ENCODE measurements at regions not wholly inside any gene's neighbourhood (a gene's known extent, or its start where the extent isn't known, plus 50 kb on each side); places are given as distances from the start of the nearest gene placed in this dataset.

GRCh38 chr11:28480406-28480805 lies 372.2 kb downstream of the METTL15 start:
- H3K4me3 ChIP-seq: no peak overlapping the region

GRCh38 chr11:28476864-28477263 lies 368.7 kb downstream of the METTL15 start:
- Histone ChIP-seq H3K4me3 (no peak overlapping the region), H3K4me1 (no peaks in the 10 kb centered on the region), H3K27me3 (no peaks in the 10 kb centered on the region), H3K9me3 (no peaks in the 10 kb centered on the region), H3K27ac (no peak overlapping the region), H3K36me3 (ENCODE audit: low read depth, missing control alignments) (no peaks in the 10 kb centered on the region)
- TF ChIP-seq POLR2A (IDR thresholded peaks at IDR 0.05): no peak
- TF ChIP-seq, protein P1, sequence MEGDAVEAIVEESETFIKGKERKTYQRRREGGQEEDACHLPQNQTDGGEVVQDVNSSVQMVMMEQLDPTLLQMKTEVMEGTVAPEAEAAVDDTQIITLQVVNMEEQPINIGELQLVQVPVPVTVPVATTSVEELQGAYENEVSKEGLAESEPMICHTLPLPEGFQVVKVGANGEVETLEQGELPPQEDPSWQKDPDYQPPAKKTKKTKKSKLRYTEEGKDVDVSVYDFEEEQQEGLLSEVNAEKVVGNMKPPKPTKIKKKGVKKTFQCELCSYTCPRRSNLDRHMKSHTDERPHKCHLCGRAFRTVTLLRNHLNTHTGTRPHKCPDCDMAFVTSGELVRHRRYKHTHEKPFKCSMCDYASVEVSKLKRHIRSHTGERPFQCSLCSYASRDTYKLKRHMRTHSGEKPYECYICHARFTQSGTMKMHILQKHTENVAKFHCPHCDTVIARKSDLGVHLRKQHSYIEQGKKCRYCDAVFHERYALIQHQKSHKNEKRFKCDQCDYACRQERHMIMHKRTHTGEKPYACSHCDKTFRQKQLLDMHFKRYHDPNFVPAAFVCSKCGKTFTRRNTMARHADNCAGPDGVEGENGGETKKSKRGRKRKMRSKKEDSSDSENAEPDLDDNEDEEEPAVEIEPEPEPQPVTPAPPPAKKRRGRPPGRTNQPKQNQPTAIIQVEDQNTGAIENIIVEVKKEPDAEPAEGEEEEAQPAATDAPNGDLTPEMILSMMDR (IDR thresholded peaks at IDR 0.05): no peak
- intact Hi-C loops (cut with DNase I; ENCODE audit: low total_unique reads): no loop called here
- no peak for DNase-seq
- 92 to 93% methylated on average over 5 of the region's 5 CpGs for WGBS, 2 donors

More at GRCh38 chr11:28480406-28480805, 372.2 kb downstream of the METTL15 start:
- Histone ChIP-seq H3K27ac (no peak overlapping the region), H3K4me1 (no peaks in the 10 kb centered on the region), H3K27me3 (no peaks in the 10 kb centered on the region), H3K9me3 (no peaks in the 10 kb centered on the region), H3K36me3 (ENCODE audit: low read depth, missing control alignments) (no peaks in the 10 kb centered on the region)
- TF ChIP-seq, protein P1 (IDR thresholded peaks at IDR 0.05): no peak
- TF ChIP-seq POLR2A (IDR thresholded peaks at IDR 0.05): no peak
- DNase-seq: no peak
- 65 to 83% methylated on average over 4 of the region's 4 CpGs for WGBS, 2 donors
- intact Hi-C loops (cut with DNase I; ENCODE audit: low total_unique reads): no loop called here

DNA sequence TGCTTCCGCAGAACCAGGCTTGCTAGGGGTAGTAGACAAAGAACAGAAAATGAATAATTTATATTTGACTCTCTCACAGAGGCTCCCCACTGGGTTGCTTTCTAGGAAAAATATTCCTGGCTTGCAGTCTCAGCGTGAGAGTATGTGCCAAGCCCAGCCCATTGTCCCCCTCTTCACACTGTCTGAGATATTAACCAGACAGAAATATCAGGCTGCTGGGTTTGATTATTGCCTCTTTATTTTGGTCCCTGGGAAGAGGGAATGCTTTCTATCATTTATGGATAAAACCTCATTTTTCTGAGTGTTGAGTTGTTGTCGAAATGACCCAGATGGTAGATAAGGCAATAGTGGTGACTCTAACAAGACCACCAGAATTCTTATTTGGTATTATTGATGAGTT lies 367.9 kb downstream of the METTL15 start:
- H3K36me3 ChIP-seq (ENCODE audit: low read depth, missing control alignments): no peaks in the 10 kb centered on the region
- no peak overlapping the region for H3K27ac ChIP-seq
- 34 to 41% methylated on average over 3 of the region's 3 CpGs for WGBS, 2 donors
- TF ChIP-seq, protein P1 (IDR thresholded peaks at IDR 0.05): no peak
- TF ChIP-seq POLR2A (IDR thresholded peaks at IDR 0.05): no peak
- H3K4me3 ChIP-seq: no peak overlapping the region
- H3K4me1 ChIP-seq: no peaks in the 10 kb centered on the region
- H3K27me3 ChIP-seq: no peaks in the 10 kb centered on the region
- H3K9me3 ChIP-seq: no peaks in the 10 kb centered on the region
- no peak for DNase-seq
- intact Hi-C loops (cut with DNase I; ENCODE audit: low total_unique reads): no loop called here

DNA sequence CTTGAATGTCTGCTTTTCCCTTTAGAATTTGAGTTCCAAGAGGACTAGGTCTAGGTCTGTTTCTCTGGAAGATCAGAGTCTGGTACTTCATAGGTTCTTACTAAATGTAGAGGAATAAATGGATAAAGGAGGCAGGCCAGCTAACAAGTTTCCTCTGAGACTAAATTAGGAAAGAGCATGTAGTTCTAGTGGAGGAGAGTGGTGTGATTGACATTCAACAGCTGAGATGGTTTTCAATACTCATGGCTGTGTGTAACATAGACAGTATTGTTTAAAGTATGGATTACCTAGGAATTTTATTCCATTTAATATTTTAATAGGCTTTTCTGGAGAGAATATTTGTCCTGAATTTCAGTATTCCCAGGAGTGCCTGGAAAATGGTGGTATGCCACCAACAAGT lies 364.7 kb downstream of the METTL15 start:
- no peaks in the 10 kb centered on the region for H3K27me3 ChIP-seq
- intact Hi-C loops (cut with DNase I; ENCODE audit: low total_unique reads): no loop called here
- no peaks in the 10 kb centered on the region for H3K4me1 ChIP-seq
- no peak for DNase-seq
- H3K4me3 ChIP-seq: no peak overlapping the region
- TF ChIP-seq, protein P1 (IDR thresholded peaks at IDR 0.05): no peak
- no peak for TF ChIP-seq POLR2A (IDR thresholded peaks at IDR 0.05)
- no peaks in the 10 kb centered on the region for H3K36me3 ChIP-seq (ENCODE audit: low read depth, missing control alignments)
- no peaks in the 10 kb centered on the region for H3K9me3 ChIP-seq
- no peak overlapping the region for H3K27ac ChIP-seq

GRCh38 chr11:28471537-28471936 lies 363.3 kb downstream of the METTL15 start:
- intact Hi-C loops (cut with DNase I; ENCODE audit: low total_unique reads): no loop called here
- no peak for TF ChIP-seq POLR2A (IDR thresholded peaks at IDR 0.05)
- TF ChIP-seq, protein P1 (IDR thresholded peaks at IDR 0.05): no peak

More at GRCh38 chr11:28471537-28471936, 363.3 kb downstream of the METTL15 start:
- H3K9me3 ChIP-seq: no peaks in the 10 kb centered on the region
- no peak overlapping the region for H3K27ac ChIP-seq
- H3K27me3 ChIP-seq: no peaks in the 10 kb centered on the region
- H3K4me1 ChIP-seq: no peaks in the 10 kb centered on the region
- no peak for DNase-seq
- H3K36me3 ChIP-seq (ENCODE audit: low read depth, missing control alignments): no peaks in the 10 kb centered on the region
- no peak overlapping the region for H3K4me3 ChIP-seq
